AG04450 (cell line): ENCODE measurements at regions not wholly inside any gene's neighbourhood (a gene's known extent, or its start where the extent isn't known, plus 50 kb on each side); places are given as distances from the start of the nearest gene placed in this dataset.
A peak's percentile ranks its signal among the peaks of the same experiment; 100 is the strongest.

Experiments used
- CTCF ChIA-PET: fragments of 300-600, 350-600 bp; formaldehyde crosslinking; extraction: SDS; loops from one replicate; lab custom pipeline; 2022; ENCODE audit warnings: antibody characterized with exemption, inconsistent platforms; lab: Charles Lee
- POLR2A ChIA-PET: fragments of 350-600 bp; formaldehyde crosslinking; extraction: SDS; loops from one replicate; lab custom pipeline; 2021; ENCODE audit warnings: antibody characterized with exemption, inconsistent platforms; lab: Yijun Ruan, JAX
- DNase-seq: peaks from one replicate; pipeline ENCODE4 v3.0.0-alpha.2; 2011; ENCODE audit warnings: low read depth, low spot score
- H3K27ac ChIP-seq: one replicate; pipeline ENCODE4 v1.5.1; 2012; ENCODE audit warnings: low read depth, low read length, control low read depth
- H3K27me3 ChIP-seq: one replicate; pipeline ENCODE4 v1.6.0; 2012; ENCODE audit warnings: low read length; ENCODE audit not compliant: control insufficient read depth, insufficient read depth
- H3K4me3 ChIP-seq: 2 replicates; pipeline ENCODE4 v1.5.1; 2011; ENCODE audit warnings: mild to moderate bottlenecking, low read depth, low read length, control low read depth
- H3K9me3 ChIP-seq: 2 replicates; pipeline ENCODE4 v1.5.1; 2012; ENCODE audit warnings: low read length; ENCODE audit not compliant: control insufficient read depth, insufficient read depth
- CTCF ChIP-seq: IDR thresholded peaks from 2 replicates; pipeline ENCODE4 v1.5.1; 2011; ENCODE audit warnings: low read depth, low read length, control low read depth, inconsistent platforms

DNA sequence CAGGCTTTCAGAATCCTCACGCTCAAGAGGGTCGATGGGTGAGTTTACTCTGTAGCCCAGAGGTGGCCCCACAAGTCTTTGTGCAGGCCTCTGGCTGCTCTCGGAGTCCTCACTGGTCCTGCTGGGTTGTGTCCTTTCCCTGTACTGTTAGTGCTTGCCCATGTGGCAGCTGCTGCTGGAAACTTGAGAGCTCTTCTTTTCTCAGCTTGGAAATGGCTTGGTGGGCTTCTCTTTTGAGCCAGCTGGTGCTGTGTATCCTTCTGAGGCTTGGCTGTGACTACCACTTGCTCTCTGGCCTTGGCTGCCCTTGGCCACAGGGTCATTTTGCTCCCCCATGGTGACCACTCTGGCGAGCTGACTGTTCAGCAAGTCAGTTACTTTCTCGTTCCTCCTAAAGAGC lies 82.2 kb upstream of the LMO4 start:
- Histone ChIP-seq H3K4me3 (no peak overlapping the region), H3K27me3 (no peaks in the 10 kb centered on the region), H3K9me3 (peaks cover 4% of the 10 kb centered on the region; the same call in 1 of the 2 replicates), H3K27ac (no peak overlapping the region)
- POLR2A ChIA-PET: no interaction called here
- DNase-seq: no peak
- CTCF ChIA-PET: interaction anchor here (0.7 kb wide), 1 partner anchor 1087 kb away, joined by 5 read pairs; no protein-coding TSS in a partner anchor
- no peak for TF ChIP-seq CTCF

- no peak for DNase-seq
- Histone ChIP-seq H3K27me3 (no peaks in the 10 kb centered on the region), H3K9me3 (peaks cover 4% of the 10 kb centered on the region; the same call in 1 of the 2 replicates), H3K4me3 (no peak overlapping the region), H3K27ac (no peak overlapping the region)
- POLR2A ChIA-PET: no interaction called here
- TF ChIP-seq CTCF: no peak
- CTCF ChIA-PET: no interaction called here
Observed at GRCh38 chr1:87249803-87250202, 78.9 kb upstream of the LMO4 start.

DNA sequence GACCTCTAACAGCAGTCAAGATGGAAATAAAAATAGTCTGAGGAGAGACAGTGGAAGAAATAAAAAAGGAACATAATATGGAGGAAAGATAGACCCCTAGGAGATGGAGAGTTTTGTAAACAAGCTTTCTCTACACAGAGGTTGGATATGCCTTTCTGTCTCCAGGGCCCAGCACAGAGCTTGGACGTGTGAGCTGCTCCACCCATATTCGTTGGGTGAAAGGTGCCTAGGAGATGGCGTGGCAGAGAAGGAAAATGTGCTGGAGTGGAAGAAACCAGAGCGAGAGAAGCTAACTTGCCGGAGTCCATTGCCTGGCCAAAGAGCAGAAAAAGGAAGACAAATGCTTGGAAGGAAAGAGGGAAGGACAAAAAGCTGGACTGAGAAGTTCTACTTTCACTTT lies 78.3 kb upstream of the LMO4 start:
- no peak for TF ChIP-seq CTCF
- ChIA-PET CTCF (no interaction called here), POLR2A (no interaction called here)
- DNase-seq: no peak
- peaks cover 4% of the 10 kb centered on the region; the same call in 1 of the 2 replicates for H3K9me3 ChIP-seq
- H3K4me3 ChIP-seq: no peak overlapping the region
- no peak overlapping the region for H3K27ac ChIP-seq
- H3K27me3 ChIP-seq: no peaks in the 10 kb centered on the region

GRCh38 chr1:87252406-87252805 lies 76.3 kb upstream of the LMO4 start:
- no peak for TF ChIP-seq CTCF
- CTCF ChIA-PET: interaction anchor here (0.8 to 0.9 kb wide), 2 partner anchors 19 to 41 kb away, joined by 3 read pairs; no protein-coding TSS in a partner anchor
- peak; percentile 51 for DNase-seq
- H3K9me3 ChIP-seq: peaks cover under 1% of the 10 kb centered on the region; the same call in 1 of the 2 replicates
- no peak overlapping the region for H3K4me3 ChIP-seq
- POLR2A ChIA-PET: interaction anchor here (0.8 kb wide), 1 partner anchor 9 kb away, joined by 4 read pairs; no protein-coding TSS in a partner anchor
- H3K27me3 ChIP-seq: no peaks in the 10 kb centered on the region
- H3K27ac ChIP-seq: no peak overlapping the region

DNA sequence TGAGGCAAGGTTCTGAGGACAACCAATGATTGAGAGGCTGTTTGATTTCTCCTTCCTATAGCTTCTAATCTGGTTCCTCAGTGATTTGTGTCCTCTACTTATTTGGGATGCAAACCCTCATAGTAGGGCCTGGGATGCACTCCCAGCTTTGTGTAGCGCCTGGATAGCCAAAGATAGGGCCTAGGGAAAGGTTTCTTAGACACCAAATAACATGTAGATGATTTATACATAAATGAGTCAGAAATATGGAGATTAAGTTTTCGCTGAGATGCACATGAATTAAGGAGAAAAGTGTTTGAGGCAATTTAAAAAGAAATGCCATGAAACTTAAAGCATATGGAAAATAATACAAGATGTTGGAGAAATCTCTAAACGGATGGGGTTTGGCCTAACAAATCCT lies 66.0 kb upstream of the LMO4 start:
- no peak for DNase-seq
- Histone ChIP-seq H3K27ac (no peak overlapping the region), H3K27me3 (peaks cover 3% of the 10 kb centered on the region), H3K4me3 (no peak overlapping the region), H3K9me3 (no peaks in the 10 kb centered on the region)
- ChIA-PET POLR2A (no interaction called here), CTCF (no interaction called here)
- TF ChIP-seq CTCF: no peak
